Spleen (tissue), 11 donors: ENCODE measurements at regions not wholly inside any gene's neighbourhood (a gene's known extent, or its start where the extent isn't known, plus 50 kb on each side); places are given as distances from the start of the nearest gene placed in this dataset.

ENCODE experiments used
- DNase-seq: peaks from one replicate; pipeline ENCODE4 v3.0.0-alpha.2; 2020
- H3K27ac ChIP-seq, 8 donors: fragments of 200-600 bp; sonication (generic) in 7 of 8; 1 replicate in 4 of 8; 2 replicates in 4 of 8; pipeline versions ENCODE4 v1.5.0 to v1.8.0; 2016 to 2021; ENCODE audit warnings: inconsistent platforms in 4 of 8, mild to moderate bottlenecking in 4 of 8, moderate library complexity in 1 of 8
- H3K27me3 ChIP-seq, 7 donors: fragments of 200-600 bp; sonication (generic) in 6 of 7; replicated peaks in 1 of 7; 1 replicate in 4 of 7; 2 replicates in 3 of 7; pipeline versions ENCODE4 v1.5.0 to v1.8.0; 2016 to 2021; ENCODE audit warnings: inconsistent platforms in 3 of 7, mild to moderate bottlenecking in 1 of 7
- H3K36me3 ChIP-seq, 6 donors: fragments of 200-600 bp; sonication (generic) in 5 of 6; 1 replicate in 4 of 6; 2 replicates in 2 of 6; pipeline versions ENCODE4 v1.5.0 to v1.8.0; 2016 to 2021; ENCODE audit warnings: inconsistent platforms in 2 of 6
- H3K4me1 ChIP-seq, 6 donors: fragments of 200-600 bp; sonication (generic) in 5 of 6; 1 replicate in 3 of 6; 2 replicates in 3 of 6; pipeline versions ENCODE4 v1.5.0 to v1.8.0; 2016 to 2021; ENCODE audit warnings: inconsistent platforms in 3 of 6
- H3K4me3 ChIP-seq, 8 donors: fragments of 200-600 bp; sonication (generic) in 7 of 8; 1 replicate in 4 of 8; 2 replicates in 4 of 8; pipeline versions ENCODE4 v1.5.0 to v1.8.0; 2016 to 2021; ENCODE audit warnings: inconsistent platforms in 4 of 8, mild to moderate bottlenecking in 4 of 8, moderate library complexity in 2 of 8
- H3K9me3 ChIP-seq, 8 donors: fragments of 200-600 bp; sonication (generic) in 7 of 8; 1 replicate in 4 of 8; 2 replicates in 4 of 8; pipeline versions ENCODE4 v1.5.0 to v1.8.0; 2016 to 2021; ENCODE audit warnings: inconsistent platforms in 4 of 8
- CTCF ChIP-seq, 11 experiments: fragments of 200-600 bp in 7 of 11; fragments of 450-650 bp in 4 of 11; sonication (generic) in 4 of 11; IDR thresholded peaks in 8 of 11; conservative IDR thresholded peaks in 3 of 11; 1 replicate in 7 of 11; 2 replicates in 4 of 11; pipeline versions ENCODE4 v1.4.0 to v1.8.0; 2016 to 2021; ENCODE audit warnings: antibody characterized with exemption in 11 of 11, inconsistent platforms in 4 of 11, mild to moderate bottlenecking in 1 of 11
- POLR2A ChIP-seq, 3 donors: fragments of 450-650 bp; IDR thresholded peaks; one replicate each; pipeline ENCODE4 v1.5.1; 2017; ENCODE audit warnings: antibody characterized with exemption in 3 of 3, mild to moderate bottlenecking in 1 of 3
- POLR2AphosphoS5 ChIP-seq, 3 donors: sonication (generic); formaldehyde crosslinking; IDR thresholded peaks; one replicate each; pipeline ENCODE4 v1.5.1; 2017; ENCODE audit warnings: antibody characterized with exemption in 3 of 3
- WGBS, 5 donors: extraction: QIAGEN DNeasy Blood & Tissue Kit in 3 of 5; methylation state at CpG; one replicate each; pipeline versions ENCODE4 v1.1.5 to v1.1.7; 2013 to 2018; 5-methylcytosine and 5-hydroxymethylcytosine counted together
- intact Hi-C: fragments of 100-400 bp; cut with DNase I; formaldehyde crosslinking; loops from one replicate; pipeline ENCODE4 v1.15.0; 2023; ENCODE audit warnings: low total_unique reads
- donor health status: healthy with polysubstance abuse.
- donor health status: DM: no; HTN: no; CAD: no; lungs with moderate emphysema.
- donor health status: DM: no; HTN: no; CAD: no.
- donor health status: Bipolar disorder and iron deficiency.
- donor health status: healthy.
- donor health status: DM: no; HTN: no; CAD: no.
- donor health status: DM: yes; HTN: yes; CAD: no.

- DNase-seq: no peak
- Histone ChIP-seq H3K27ac (no peak overlapping the region), H3K9me3 (peaks cover 0 to 11% (median 0%) of the 10 kb centered on the region in 8 donors), H3K27me3 (peaks cover 0 to 18% (median 0%) of the 10 kb centered on the region in 7 donors), H3K4me1 (no peaks in the 10 kb centered on the region), H3K36me3 (no peaks in the 10 kb centered on the region), H3K4me3 (no peak overlapping the region)
- intact Hi-C loops: no loop called here
- TF ChIP-seq POLR2A (IDR thresholded peaks at IDR 0.05) (no peak), CTCF (IDR thresholded peaks at IDR 0.05 in 8 of 11, conservative IDR thresholded peaks at IDR 0.05 in 3 of 11) (no peak), POLR2AphosphoS5 (IDR thresholded peaks at IDR 0.05) (no peak)
- 66 to 80% (median 75%) methylated on average over 6 of the region's 6 CpGs for WGBS, 5 donors
These were observed 236.5 kb upstream of the CDH4 start for GRCh38 chr20:61015602-61016001.

DNA sequence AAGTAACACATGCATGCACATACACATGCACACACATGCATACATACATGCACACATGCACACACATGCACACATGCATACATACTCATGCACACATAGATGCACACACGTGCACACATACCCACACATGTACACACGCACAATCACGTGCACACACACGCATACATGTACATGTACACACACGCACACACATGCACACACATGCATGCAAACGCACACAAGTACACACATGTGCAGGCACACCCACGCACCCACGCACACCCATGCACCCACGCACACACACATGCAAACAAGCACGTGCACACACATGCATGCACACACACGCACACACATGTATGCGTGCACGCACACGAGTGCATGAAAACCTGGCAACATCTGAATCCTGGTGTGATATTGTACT, 232.7 kb upstream of the CDH4 start:
- Histone ChIP-seq H3K4me3 (no peak overlapping the region), H3K9me3 (peaks cover 0 to 11% (median 0%) of the 10 kb centered on the region in 8 donors), H3K36me3 (no peaks in the 10 kb centered on the region), H3K27me3 (peaks cover 0 to 14% (median 0%) of the 10 kb centered on the region in 7 donors), H3K27ac (no peak overlapping the region), H3K4me1 (no peaks in the 10 kb centered on the region)
- DNase-seq: no peak
- intact Hi-C loops: no loop called here
- TF ChIP-seq POLR2A (IDR thresholded peaks at IDR 0.05): no peak
- no peak for TF ChIP-seq CTCF (IDR thresholded peaks at IDR 0.05 in 8 of 11, conservative IDR thresholded peaks at IDR 0.05 in 3 of 11)
- TF ChIP-seq POLR2AphosphoS5 (IDR thresholded peaks at IDR 0.05): no peak
- 93 to 96% (median 95%) methylated on average over 14 of the region's 14 CpGs for WGBS, 5 donors

DNA sequence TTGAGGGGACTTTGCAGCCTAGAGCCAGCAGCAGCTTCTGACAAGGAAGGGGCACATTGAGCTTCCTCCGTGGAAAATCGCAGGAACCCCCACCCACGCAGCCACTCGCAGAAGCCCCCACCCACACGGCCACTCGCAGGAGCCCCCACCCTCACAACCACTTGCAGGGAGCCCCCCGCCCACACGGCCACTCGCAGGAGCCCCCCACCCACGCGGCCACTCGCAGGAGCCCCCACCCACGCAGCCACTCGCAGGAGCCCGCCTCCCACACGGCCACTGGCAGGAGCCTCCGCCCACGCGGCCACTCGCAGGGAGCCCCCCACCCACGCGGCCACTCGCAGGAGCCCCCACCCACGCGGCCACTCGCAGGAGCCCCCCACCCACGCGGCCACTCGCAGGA, 228.4 kb upstream of the CDH4 start:
- no peak overlapping the region for H3K27ac ChIP-seq
- WGBS, 5 donors: 79 to 90% (median 82%) methylated on average over 16 to 22 of the region's 29 CpGs; no CpG with 5 or more reads in 2 of the 5 donors
- no peak overlapping the region for H3K4me3 ChIP-seq
- H3K36me3 ChIP-seq: no peaks in the 10 kb centered on the region
- H3K9me3 ChIP-seq: peaks cover 0 to 38% (median 18%) of the 10 kb centered on the region in 8 donors
- no peak for TF ChIP-seq POLR2AphosphoS5 (IDR thresholded peaks at IDR 0.05)
- TF ChIP-seq CTCF (IDR thresholded peaks at IDR 0.05 in 8 of 11, conservative IDR thresholded peaks at IDR 0.05 in 3 of 11): no peak
- no peak for TF ChIP-seq POLR2A (IDR thresholded peaks at IDR 0.05)
- H3K4me1 ChIP-seq: no peaks in the 10 kb centered on the region
- intact Hi-C loops: no loop called here
- no peak for DNase-seq
- H3K27me3 ChIP-seq: no peaks in the 10 kb centered on the region

DNA sequence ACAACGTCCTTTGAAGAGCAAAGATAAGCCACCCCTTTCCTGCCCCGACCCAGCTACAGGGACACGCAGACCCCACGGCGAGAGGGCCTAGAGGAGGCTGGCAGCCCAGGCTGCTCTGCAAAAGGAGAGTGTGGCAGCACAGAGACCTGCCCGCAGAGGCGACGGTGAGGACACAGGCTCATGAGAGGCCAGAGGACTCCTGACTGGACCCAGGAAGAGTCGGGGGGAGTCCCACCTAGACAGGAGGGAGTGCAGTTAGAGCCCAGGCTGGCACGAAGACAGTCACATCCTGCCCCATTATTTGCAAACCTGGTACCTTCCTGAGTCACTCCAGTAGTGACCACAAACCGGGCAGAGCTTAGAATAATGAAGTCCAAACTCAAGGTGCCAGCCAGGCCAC, 227.7 kb upstream of the CDH4 start:
- Histone ChIP-seq H3K4me1 (no peaks in the 10 kb centered on the region), H3K27ac (no peak overlapping the region), H3K9me3 (peaks cover 0 to 31% (median 15%) of the 10 kb centered on the region in 8 donors), H3K27me3 (no peaks in the 10 kb centered on the region), H3K4me3 (no peak overlapping the region), H3K36me3 (no peaks in the 10 kb centered on the region)
- intact Hi-C loops: no loop called here
- TF ChIP-seq CTCF (IDR thresholded peaks at IDR 0.05 in 8 of 11, conservative IDR thresholded peaks at IDR 0.05 in 3 of 11) (no peak), POLR2A (IDR thresholded peaks at IDR 0.05) (no peak), POLR2AphosphoS5 (IDR thresholded peaks at IDR 0.05) (no peak)
- 81 to 87% (median 82%) methylated on average over 8 to 11 of the region's 11 CpGs for WGBS, 5 donors
- no peak for DNase-seq
